ENCODE measurements at regions not wholly inside any gene's neighbourhood (a gene's known extent, or its start where the extent isn't known, plus 50 kb on each side); places are given as distances from the start of the nearest gene placed in this dataset.

DNA sequence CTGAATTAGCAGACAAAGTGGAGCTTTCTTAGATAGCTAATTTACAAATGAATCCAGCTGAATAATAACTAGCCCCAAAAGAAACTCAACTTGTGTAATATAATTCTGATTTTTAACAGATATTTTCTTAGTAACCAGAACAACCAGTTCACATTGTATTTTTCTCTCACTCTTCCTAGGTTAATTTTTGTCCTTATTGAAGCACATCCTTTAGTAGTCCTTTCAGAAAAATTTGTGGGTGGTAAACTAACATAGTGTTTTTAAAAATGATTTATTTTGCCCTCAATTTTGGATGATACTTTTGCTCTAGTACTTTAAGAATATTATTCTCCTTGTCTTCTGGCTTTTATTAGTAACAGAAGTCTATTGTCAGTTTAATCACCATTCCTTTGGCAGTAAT lies 190.6 kb upstream of the SLC39A10 start:
- no peak for TF ChIP-seq POLR2A (IDR thresholded peaks at IDR 0.05)
- TF ChIP-seq, protein P1, sequence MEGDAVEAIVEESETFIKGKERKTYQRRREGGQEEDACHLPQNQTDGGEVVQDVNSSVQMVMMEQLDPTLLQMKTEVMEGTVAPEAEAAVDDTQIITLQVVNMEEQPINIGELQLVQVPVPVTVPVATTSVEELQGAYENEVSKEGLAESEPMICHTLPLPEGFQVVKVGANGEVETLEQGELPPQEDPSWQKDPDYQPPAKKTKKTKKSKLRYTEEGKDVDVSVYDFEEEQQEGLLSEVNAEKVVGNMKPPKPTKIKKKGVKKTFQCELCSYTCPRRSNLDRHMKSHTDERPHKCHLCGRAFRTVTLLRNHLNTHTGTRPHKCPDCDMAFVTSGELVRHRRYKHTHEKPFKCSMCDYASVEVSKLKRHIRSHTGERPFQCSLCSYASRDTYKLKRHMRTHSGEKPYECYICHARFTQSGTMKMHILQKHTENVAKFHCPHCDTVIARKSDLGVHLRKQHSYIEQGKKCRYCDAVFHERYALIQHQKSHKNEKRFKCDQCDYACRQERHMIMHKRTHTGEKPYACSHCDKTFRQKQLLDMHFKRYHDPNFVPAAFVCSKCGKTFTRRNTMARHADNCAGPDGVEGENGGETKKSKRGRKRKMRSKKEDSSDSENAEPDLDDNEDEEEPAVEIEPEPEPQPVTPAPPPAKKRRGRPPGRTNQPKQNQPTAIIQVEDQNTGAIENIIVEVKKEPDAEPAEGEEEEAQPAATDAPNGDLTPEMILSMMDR (IDR thresholded peaks at IDR 0.05) = no peak

Measured in sigmoid colon (tissue), 3 donors.